ENCODE measurements at regions not wholly inside any gene's neighbourhood (a gene's known extent, or its start where the extent isn't known, plus 50 kb on each side); places are given as distances from the start of the nearest gene placed in this dataset.

- TF ChIP-seq ZNF462 (CRISPR knock-in tag; IDR thresholded peaks at IDR 0.05) (no peak), EZH2 (IDR thresholded peaks at IDR 0.05; ENCODE audit: low read depth, unreplicated experiment) (no peak), ETS1 (IDR thresholded peaks at IDR 0.05) (no peak)
Measured at GRCh38 chr2:14756981-14757657, 124.6 kb downstream of the LRATD1 start (continued).

GRCh38 chr2:14759082-14759481, 126.6 kb downstream of the LRATD1 start:
- H3K36me3 ChIP-seq (ENCODE audit: insufficient read depth) = no peaks in the 10 kb centered on the region
- Mint-ChIP-seq H3K27me3 (ENCODE audit: insufficient read depth, low read depth, poor library complexity) (peaks cover 6% of the 10 kb centered on the region), H3K4me3 (no peak overlapping the region), H3K9me3 (no peaks in the 10 kb centered on the region), H3K36me3 (ENCODE audit: low read depth) (no peaks in the 10 kb centered on the region), H3K4me1 (no peaks in the 10 kb centered on the region), H3K27ac (no peak overlapping the region)
- H2AFZ ChIP-seq = no peak overlapping the region
- ATAC-seq (no peak), DNase-seq (ENCODE audit: low spot score) (no peak)
- H3K9me2 ChIP-seq (ENCODE audit: insufficient read depth) = no peaks in the 10 kb centered on the region
- no peaks in the 10 kb centered on the region for H3F3A ChIP-seq (replicated peaks; ENCODE audit: low read depth)
- no peak overlapping the region for H3K27ac ChIP-seq (ENCODE audit: low read depth)
- TF ChIP-seq ZNF462 (CRISPR knock-in tag; IDR thresholded peaks at IDR 0.05) = no peak
- TF ChIP-seq NANOG (IDR thresholded peaks at IDR 0.05; ENCODE audit: borderline replicate concordance) = no peak
- TF ChIP-seq ETS1 (IDR thresholded peaks at IDR 0.05) = no peak
- no peak for TF ChIP-seq POLR2AphosphoS5 (IDR thresholded peaks at IDR 0.05; ENCODE audit: low read depth)
- no peak for TF ChIP-seq JUNB (IDR thresholded peaks at IDR 0.05; ENCODE audit: unreplicated experiment)
- no peaks in the 10 kb centered on the region for H3K27me3 ChIP-seq (ENCODE audit: insufficient read depth)
- no peaks in the 10 kb centered on the region for H4K20me1 ChIP-seq (replicated peaks; ENCODE audit: insufficient read depth)
- H3K4me3 ChIP-seq = no peak overlapping the region
- H3K4me2 ChIP-seq = no peak overlapping the region
- no peaks in the 10 kb centered on the region for H3K4me1 ChIP-seq (ENCODE audit: insufficient read depth)
- no peaks in the 10 kb centered on the region for H3K79me2 ChIP-seq (replicated peaks; ENCODE audit: insufficient read depth)

Measured in GM23338 (cell line).